HG03460 (cell line): ENCODE measurements at regions not wholly inside any gene's neighbourhood (a gene's known extent, or its start where the extent isn't known, plus 50 kb on each side); places are given as distances from the start of the nearest gene placed in this dataset.

Experiments used
- ATAC-seq: cut with Tn5 transposase; IDR thresholded peaks from one replicate; pipeline ENCODE4 v1.9.1; 2021; ENCODE audit not compliant: unreplicated experiment

DNA sequence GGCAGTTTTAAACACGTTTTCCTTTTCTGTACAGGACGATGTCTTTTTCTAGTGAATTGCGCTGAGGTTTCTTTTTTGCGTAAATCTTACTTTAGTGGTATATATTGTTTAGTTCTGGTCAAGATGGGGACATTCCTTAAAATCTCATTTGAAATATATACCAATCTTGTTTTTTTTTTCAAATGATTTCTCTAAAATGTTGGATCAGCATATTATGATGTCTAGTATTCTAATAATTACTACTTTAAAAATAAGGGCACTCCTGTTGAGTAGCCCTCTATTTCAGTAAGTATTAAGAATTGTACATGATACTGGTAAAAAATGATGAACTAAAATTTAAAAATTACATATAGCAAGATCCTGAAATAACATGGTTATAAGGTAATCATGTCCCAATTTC is 224.1 kb upstream of the ARHGAP24 start:
- no peak for ATAC-seq

DNA sequence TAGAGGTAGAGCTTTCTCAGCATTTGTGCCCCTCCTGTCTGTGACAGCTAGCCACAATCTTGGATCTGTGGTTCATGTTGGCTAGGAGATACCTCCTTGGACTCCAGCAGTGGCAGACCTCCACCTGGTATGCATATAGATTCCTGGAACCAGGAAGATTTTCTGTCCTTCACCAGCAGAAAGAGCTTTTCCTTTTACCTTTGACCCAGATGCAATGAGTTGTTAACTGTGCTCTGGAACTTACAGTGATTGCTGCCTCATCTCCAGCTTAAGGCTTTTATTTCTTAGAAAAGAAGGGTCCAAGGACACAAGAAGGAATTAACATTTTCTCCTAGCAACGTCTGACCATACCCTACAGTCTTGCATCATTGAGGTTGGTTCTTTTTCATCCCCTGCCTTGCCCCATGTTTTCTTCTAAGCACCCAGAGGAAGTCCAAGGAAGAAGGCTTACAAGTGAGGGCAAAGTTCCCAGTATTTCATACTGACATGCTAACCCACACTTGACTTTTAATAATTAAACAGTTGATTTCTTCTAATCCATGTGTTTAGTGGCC is 217.1 kb upstream of the ARHGAP24 start:
- ATAC-seq = no peak

DNA sequence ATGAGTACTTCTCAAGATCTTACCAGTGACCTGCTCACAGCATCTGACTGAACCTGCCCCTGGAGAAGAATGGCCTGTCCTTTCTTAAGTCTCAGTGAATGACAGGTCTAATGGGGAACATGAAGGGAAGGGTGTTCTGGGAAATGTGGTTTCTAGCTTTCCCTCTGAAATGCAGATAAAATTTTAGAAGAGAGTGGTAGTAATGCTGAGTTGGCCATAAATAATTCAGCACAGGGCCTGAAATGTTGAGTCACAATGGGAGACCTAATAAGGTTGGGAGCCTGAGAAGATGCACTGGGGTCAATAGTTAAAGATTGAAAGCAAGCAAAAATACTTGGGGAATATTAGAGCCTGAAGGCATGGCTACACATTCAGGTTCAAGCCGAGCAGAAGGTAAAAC is 214.9 kb upstream of the ARHGAP24 start:
- ATAC-seq = no peak

DNA sequence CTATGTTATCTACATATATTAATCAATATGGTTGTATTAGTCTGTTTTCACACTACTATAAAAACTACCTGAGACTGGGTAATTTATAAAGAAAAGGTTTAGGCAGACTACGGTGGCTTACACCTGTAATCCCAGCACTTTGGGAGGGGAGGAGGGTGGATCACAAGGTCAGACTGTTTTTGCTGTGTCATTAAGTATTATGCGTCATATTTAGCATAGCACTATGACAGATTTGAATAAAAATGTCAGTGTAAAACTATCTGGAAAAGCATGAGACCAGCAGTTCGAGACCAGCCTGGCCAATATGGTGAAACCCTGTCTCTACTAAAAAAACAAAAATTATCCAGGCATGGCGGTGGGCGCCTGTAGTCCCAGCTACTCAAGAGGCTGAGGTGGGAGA is 209.7 kb upstream of the ARHGAP24 start:
- ATAC-seq = no peak

DNA sequence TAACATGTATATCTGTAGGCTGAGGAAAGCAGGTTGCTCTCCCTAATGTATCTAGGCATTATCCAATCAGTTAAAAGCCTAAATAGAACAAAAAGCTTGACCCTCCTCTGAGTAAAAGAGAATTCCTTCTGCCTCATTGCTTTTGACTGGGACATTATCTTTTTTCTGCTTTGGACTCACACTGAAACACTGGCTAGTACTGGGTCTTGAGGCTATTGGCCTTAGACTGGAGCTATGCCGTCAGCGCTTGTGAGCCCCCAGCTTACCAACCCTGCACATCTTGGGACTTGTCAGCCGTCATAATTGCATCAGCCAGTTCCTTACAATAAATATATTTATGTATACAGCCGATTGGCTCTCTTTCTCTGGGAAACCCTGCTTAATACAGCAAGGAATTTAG is 206.8 kb upstream of the ARHGAP24 start:
- no peak for ATAC-seq

DNA sequence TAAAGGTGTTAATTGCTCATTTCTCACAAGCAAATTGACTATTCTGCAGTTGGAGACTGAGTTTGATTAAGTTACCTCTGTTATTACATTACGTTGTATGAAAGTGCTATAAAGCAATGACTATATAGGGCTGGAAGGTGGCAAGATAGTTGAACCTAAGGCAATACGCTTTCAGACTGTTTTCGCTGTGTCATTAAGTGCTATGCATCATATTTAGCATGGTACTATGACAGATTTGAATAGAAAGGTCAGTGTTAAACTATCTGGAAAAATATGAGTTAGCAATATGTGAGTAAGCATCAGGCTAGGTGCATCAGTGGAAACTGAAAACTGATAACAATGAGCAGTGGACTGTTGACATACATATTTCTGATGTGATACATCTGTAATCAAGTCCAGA is 206.0 kb upstream of the ARHGAP24 start:
- ATAC-seq = no peak

DNA sequence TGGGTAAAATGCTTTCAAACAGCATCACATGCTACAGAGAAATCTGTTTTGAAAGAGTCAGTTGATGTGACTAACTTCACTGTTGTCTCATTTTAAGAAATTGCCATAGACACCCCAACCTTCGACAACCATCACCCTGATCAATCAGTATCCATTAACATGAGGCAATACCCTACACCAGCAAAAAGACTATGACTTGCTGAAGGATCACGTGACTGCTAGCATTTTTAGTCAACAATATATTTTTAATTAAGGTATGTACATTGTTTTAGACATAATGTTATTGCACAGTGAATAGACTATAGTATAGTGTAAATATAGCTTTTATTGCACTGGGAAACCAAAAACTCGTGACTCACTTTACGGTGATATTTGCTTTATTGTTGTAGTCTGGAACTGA is 200.0 kb upstream of the ARHGAP24 start:
- ATAC-seq = no peak

DNA sequence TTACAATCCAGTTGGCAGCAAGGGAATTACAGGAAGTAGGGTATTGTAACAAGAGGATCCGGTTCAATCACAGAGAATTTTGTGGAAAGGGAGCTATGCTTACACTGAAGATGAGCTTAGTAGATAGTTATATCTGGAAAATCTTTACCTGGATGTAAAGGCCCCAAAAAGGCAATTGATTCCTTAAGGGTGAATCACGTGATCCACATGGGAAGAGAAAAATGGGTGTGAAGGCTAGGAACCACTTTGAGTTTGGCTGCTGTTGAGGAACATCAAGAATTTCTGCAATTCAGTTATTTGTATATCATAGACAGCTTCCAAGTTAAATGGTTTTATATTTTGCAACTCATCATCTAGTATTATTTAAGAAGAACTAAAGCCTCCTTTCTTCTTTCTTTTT is 194.0 kb upstream of the ARHGAP24 start:
- no peak for ATAC-seq

DNA sequence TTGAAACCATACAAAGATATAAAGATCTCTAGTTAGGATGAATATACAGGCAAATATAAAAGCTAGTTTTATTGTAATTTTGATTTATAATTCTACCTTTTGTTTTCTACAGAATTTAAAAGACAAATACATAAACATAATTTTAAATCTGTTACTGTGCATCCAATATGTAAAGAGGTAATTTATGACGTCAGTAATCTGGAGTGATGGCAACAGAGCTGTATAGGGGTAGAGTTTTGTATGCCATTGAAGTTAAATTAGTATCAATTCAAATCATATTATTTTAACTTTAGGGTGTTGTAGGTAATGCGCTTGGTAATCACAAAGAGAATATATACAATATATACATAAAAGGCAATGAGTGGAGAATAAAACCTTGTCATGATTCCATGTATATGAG is 183.7 kb upstream of the ARHGAP24 start:
- ATAC-seq = no peak

DNA sequence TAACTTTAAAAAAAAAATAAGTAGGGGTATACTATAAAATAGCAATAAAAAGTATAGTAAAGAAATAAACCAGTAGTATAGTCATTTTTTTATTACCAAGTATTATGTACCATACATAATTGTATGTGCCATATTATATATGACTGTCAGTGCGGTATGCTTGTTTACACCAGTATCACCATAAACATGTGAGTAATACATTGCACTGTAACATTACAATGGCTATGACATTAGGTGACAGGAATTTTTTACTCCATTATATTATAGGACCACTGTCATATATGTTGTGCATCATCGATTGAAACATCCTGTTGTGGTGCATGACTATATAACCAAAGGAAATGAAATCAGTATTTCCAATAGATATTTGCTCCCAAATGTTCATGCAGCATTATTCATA is 176.9 kb upstream of the ARHGAP24 start:
- ATAC-seq = no peak

DNA sequence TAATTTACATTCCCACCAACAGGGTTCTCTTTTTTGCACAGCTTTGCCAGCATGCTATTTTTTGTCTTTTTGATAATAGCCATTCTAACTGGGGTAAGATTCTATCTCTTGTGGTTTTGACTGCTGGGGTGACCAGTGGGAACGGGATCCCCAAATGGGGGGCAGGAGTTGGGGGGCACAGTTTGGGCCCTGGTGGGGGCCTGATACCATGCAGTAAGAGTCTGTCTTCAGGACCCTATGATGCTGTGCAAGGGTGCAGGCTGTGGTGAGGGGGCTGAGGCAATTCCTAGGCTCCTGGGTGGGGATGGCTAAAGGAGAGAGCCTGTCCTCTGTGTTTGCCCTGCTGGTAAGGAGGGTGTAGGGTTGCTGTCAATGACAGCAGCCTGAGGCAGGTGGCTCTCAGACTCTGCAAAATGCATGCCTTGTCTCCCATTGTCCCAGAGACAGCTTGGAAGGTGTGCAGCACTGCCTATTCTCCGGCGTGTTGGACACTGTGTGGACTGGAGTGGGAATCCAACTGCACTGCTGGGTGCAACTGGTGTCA is 172.7 kb upstream of the ARHGAP24 start:
- ATAC-seq = no peak

DNA sequence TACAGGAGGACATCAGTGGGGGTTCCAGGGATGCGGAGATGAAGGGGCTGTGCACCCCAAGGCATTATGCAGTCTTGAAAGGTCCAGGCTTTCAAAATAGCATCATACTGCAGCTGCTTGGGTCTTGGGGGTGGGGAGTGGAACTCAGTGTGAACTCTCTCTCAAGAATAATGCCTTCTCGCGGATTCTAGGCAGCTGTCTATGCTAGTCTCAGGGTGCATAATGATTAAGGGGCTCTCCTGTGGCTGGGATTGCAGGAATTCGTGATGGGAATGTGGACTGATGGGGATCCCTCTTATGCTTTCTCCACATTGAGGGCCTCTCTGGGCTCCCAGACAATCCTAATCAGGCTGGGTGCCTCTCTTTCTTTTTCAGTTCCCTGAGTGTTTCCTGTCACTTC is 172.2 kb upstream of the ARHGAP24 start:
- no peak for ATAC-seq

DNA sequence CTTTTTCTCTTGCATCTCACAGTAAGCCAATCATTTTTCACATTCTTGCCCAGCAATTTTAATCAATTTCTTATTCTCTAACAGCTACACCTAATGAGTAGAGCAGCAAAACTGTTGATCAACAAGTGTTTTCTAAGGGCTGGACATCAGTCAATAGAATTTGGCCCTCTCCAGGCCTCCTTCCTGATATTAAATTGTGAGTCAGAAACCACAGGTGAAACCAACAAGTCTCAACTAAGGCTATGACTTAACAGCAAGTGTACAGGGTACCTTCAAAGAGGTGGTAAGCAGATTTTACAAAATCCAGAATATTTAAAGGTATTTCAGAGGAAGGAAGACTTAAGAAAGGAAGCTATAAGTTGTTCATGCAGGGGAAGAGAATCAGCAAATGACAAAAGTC is 156.5 kb upstream of the ARHGAP24 start:
- ATAC-seq = no peak

DNA sequence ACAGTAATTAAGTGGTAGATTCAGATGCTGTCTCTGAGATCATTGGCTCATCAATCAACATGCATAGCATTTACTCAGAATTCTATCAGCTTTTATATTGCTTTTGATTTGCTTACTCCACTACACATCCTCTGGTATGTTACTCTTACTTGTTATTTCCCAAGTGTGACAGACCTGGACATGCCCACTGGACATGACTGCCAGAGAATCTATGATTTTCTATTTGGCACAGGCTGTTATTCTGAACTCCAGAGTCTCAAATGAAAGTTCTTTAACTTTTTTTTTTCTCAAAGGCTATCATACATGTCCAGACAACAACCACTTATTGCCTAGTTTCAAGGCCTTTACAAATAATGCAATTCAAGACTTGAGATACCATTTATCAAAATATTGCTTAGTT is 116.1 kb upstream of the ARHGAP24 start:
- no peak for ATAC-seq

DNA sequence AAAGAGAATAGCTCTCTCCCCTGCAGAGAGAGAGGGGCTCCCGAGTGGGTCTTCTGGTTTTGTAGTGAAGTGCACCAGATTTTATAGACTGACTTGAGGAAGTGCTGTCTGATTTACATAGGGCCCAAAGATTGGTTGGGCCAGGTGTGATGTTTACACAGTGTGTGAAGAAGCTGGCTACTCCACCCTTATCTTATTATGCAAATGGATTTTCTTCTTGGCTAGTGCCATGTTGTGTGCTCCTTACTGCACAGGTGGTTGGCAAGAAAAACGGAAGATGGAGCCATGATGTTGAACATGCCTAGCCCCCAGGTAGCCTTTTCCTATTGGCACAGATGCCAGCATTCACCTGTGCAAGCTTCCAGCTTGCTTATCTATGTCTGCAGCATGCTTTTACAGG is 112.4 kb upstream of the ARHGAP24 start:
- no peak for ATAC-seq

DNA sequence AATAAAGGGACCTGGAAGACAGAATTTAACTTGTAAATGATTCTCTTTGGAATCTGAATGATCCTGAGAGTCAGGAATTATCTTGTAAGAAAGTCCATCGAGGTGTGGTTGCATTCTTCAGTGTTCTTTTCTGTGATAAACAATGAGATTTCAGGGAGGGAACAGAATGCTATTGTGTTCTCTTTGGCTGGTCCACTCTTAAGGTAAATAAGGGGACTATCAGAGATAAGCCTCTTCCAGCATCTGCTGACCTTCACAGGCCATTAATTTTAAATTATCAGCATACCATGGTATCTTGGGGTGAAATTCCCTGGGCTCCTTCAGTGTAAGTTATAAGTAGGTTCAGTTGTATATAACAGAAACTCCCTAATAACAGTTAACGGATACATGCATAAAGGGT is 107.1 kb upstream of the ARHGAP24 start:
- no peak for ATAC-seq

DNA sequence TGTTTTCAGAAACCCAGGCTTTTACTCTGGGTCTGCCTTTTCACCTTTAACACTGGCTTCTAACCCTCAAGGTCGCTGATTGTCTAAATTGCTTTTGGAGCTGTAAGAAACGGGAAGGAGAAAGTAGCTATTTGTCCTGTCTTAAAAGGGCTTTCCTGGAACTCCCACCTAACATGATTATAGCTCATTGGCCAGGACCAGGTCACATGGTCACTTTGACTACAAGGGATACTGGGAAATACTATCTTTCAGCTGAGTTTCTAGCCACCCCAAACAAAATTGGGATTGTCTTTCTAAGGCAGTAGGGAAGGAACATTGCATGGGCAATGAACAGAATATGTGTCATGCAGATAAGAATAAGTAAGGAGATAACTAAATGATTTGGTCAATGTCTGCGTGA is 106.7 kb upstream of the ARHGAP24 start:
- ATAC-seq = no peak

DNA sequence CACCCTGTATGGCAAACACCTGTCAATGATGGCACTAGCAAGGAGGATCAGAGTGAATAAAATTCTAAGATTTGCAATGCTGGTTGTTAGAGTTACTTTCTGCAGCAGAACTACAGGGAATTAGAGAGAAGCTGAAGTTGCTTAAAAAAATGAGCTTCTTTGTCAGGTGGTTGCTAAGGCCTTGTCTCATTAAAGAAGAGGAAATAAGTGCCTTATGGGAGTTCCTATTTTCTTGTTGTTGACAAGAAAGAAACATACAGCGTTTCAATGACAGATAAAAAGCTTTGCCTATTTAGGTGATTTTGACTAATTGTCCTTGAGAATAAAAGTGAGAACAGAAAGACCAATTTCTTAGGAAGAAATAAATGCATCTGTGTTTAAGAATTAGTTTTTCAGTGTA is 106.0 kb upstream of the ARHGAP24 start:
- no peak for ATAC-seq

DNA sequence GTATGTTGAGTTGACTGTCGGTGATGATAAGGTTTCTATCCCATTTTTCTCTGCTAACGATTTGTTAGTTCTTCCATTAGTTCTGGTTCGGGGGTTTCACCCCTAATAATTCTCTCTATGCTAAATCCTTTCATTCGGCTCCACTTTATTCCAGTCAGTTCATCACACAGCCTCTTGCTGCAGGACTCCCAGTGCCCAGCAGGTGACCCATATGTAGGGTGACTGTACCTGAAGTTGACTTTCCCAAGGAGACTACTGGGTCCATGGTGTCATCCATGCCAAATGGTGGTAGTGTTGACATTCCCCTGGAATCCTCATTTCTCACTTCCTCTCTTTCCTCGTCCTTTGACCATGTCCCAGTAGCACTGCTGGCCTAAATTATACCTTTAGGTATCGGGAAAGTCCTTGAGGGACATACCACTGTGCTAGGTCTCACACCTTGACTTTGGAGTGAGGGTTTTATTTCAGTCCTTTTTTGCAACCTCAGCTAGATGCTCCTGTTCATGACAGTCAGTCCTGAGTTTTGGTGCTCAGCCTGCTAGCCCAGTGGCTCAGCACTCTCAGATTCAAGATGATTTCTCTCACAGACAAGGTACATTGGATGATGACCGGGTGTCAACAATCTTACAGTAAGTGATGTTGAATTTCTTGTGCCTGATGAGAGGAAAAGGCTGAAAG is 105.1 kb upstream of the ARHGAP24 start:
- ATAC-seq = no peak

DNA sequence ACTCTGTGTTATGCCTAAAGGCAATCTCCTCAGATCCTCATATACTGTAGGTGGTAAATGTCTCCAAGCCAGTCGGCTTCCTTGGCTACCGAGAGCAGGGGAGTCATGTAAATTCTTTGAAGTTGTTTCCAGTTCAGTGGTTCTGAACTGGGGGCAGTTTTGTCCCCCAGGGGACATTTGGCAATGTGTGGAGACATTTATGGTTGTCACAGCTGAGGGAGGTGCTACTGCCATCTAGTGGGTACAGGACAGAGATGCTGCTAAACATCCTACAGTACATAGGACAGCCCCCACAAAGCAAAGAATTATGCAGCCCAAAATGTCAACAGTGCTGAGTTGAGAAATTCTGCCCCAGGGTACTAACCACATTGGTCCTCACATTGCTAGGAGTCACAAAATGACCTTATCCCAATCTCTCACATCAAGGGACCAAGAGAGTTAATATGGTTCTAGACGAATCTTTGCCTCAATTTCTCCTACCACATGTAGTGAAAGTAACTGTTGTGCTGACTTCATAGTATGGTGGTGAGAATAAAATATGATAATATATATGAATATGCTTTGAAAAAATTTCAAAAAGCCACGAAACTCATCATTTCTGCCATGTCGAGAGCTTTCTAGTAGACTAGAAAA is 104.4 kb upstream of the ARHGAP24 start:
- ATAC-seq = peak; percentile 89

DNA sequence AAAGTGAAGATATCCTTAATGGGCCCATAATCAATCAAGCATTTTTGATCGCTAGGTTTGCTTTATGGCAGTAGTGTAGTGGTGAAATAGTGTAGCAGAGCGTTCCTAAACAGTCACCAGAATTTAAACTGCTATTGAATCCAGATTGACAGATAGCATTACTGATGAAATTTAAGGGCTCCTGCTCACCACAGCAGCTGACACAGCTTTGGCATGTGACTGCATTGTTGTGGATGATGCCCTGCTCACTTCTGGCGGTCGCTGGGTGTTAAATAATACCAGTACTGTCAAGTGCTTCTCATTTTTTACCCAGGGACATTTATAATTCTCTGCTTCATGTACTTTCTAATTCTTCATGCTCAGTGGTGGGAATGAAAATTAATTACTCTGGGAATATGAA is 102.0 kb upstream of the ARHGAP24 start:
- no peak for ATAC-seq

DNA sequence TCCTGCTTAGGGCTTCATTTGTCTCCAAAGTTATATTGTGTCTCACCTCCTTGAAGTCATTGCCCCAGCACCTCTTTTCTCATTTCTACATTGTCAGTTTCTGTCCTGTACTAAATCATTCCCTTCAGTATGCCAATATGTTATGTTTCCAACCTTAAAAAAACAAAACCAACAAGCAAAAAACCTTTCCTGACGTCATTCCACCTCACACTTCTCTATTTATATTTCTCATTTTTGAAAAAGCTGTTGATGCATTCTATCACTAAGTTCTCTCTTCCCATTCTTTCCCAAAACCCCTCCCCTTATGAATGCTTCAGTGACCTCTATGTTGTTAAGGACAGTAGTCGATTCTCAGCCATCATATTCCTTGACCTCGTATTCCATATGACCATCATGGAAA is 98.7 kb upstream of the ARHGAP24 start:
- ATAC-seq = no peak

DNA sequence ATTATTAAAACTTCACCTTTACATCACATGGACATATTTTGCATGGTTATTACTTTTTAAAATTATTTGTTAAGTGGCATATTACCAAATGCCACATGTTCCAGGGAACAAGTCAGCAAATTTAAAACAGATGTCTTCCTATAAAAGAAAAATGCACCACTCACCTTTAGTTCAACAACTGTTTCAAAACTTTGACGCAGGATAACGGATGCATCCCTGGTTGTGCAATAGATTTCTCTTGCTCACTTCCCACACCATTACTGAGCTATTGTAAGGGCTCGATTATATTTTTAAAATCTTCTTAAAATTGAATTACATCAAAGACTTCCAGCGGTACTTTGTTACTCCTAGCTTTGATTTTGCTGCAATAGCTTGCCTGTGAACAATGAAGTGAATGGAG is 93.0 kb upstream of the ARHGAP24 start:
- no peak for ATAC-seq
